ENCODE measurements at regions not wholly inside any gene's neighbourhood (a gene's known extent, or its start where the extent isn't known, plus 50 kb on each side); places are given as distances from the start of the nearest gene placed in this dataset.

GRCh38 chr7:125065546-125065945 is 135.9 kb upstream of the POT1 start:
- H3K9ac ChIP-seq (ENCODE audit: control insufficient read depth, extremely low read depth, insufficient read depth, low read length), result no peak overlapping the region
- no peak overlapping the region for H2AFZ ChIP-seq (ENCODE audit: control insufficient read depth, low read length)
- H3K4me2 ChIP-seq (ENCODE audit: control insufficient read depth, extremely low read depth, insufficient read depth, low read depth, low read length), result no peak overlapping the region
- no peaks in the 10 kb centered on the region for H3K9me3 ChIP-seq (ENCODE audit: control insufficient read depth, low read depth, low read length)
- no peaks in the 10 kb centered on the region for H4K20me1 ChIP-seq (ENCODE audit: control insufficient read depth, extremely low read depth, insufficient read depth, low read length)
- DNase-seq (ENCODE audit: low read depth, low spot score) (no peak), FAIRE-seq (no peak)
- H3K36me3 ChIP-seq (ENCODE audit: control insufficient read depth in 2 of 2, extremely low read depth in 1 of 2, insufficient read depth in 2 of 2, low read length in 2 of 2), result no peaks in the 10 kb centered on the region
- no peak overlapping the region for H3K4me3 ChIP-seq (ENCODE audit: control insufficient read depth in 2 of 3, extremely low read depth in 1 of 3, insufficient read depth in 2 of 3, low read depth in 1 of 3, low read length in 3 of 3)
- TF ChIP-seq EZH2 (IDR thresholded peaks at IDR 0.05; ENCODE audit: low read length) (no peak), CTCF (optimal IDR thresholded peaks at IDR 0.05 in 1 of 3, IDR thresholded peaks at IDR 0.05 in 1 of 3, conservative IDR thresholded peaks at IDR 0.05 in 1 of 3; ENCODE audit: extremely low read depth in 1 of 3, insufficient read depth in 2 of 3, low read length in 3 of 3) (no peak)
- no peaks in the 10 kb centered on the region for H3K27me3 ChIP-seq (ENCODE audit: control insufficient read depth, extremely low read depth, insufficient read depth, low read length)
- H3K27ac ChIP-seq (ENCODE audit: control insufficient read depth, insufficient read depth, low read length), result no peak overlapping the region
- dilution Hi-C loops (cut with MboI; ENCODE audit: extremely low pct_ligation_motif_present, low sequenced_read_pairs), result no loop called here
- peaks cover 3% of the 10 kb centered on the region for H3K4me1 ChIP-seq (ENCODE audit: control insufficient read depth, extremely low read depth, insufficient read depth, low read length)
- H3K79me2 ChIP-seq (ENCODE audit: control insufficient read depth, insufficient read depth, low read length), result no peaks in the 10 kb centered on the region
- H3K9me1 ChIP-seq (ENCODE audit: control insufficient read depth, extremely low read depth, insufficient read depth, low read length), result no peaks in the 10 kb centered on the region

- Histone ChIP-seq H3K79me2 (ENCODE audit: control insufficient read depth, insufficient read depth, low read length) (no peaks in the 10 kb centered on the region), H3K27me3 (ENCODE audit: control insufficient read depth, extremely low read depth, insufficient read depth, low read length) (no peaks in the 10 kb centered on the region), H3K4me3 (ENCODE audit: control insufficient read depth in 2 of 3, extremely low read depth in 1 of 3, insufficient read depth in 2 of 3, low read depth in 1 of 3, low read length in 3 of 3) (no peak overlapping the region), H3K9me3 (ENCODE audit: control insufficient read depth, low read depth, low read length) (no peaks in the 10 kb centered on the region), H3K36me3 (ENCODE audit: control insufficient read depth in 2 of 2, extremely low read depth in 1 of 2, insufficient read depth in 2 of 2, low read length in 2 of 2) (no peaks in the 10 kb centered on the region), H4K20me1 (ENCODE audit: control insufficient read depth, extremely low read depth, insufficient read depth, low read length) (no peaks in the 10 kb centered on the region), H3K4me2 (ENCODE audit: control insufficient read depth, extremely low read depth, insufficient read depth, low read depth, low read length) (no peak overlapping the region), H3K9me1 (ENCODE audit: control insufficient read depth, extremely low read depth, insufficient read depth, low read length) (no peaks in the 10 kb centered on the region), H3K27ac (ENCODE audit: control insufficient read depth, insufficient read depth, low read length) (no peak overlapping the region), H2AFZ (ENCODE audit: control insufficient read depth, low read length) (no peak overlapping the region), H3K9ac (ENCODE audit: control insufficient read depth, extremely low read depth, insufficient read depth, low read length) (no peak overlapping the region), H3K4me1 (ENCODE audit: control insufficient read depth, extremely low read depth, insufficient read depth, low read length) (peaks cover 3% of the 10 kb centered on the region)
- TF ChIP-seq CTCF (optimal IDR thresholded peaks at IDR 0.05 in 1 of 3, IDR thresholded peaks at IDR 0.05 in 1 of 3, conservative IDR thresholded peaks at IDR 0.05 in 1 of 3; ENCODE audit: extremely low read depth in 1 of 3, insufficient read depth in 2 of 3, low read length in 3 of 3), result no peak
- no peak for TF ChIP-seq EZH2 (IDR thresholded peaks at IDR 0.05; ENCODE audit: low read length)
- no peak for FAIRE-seq
- no peak for DNase-seq (ENCODE audit: low read depth, low spot score)
- dilution Hi-C loops (cut with MboI; ENCODE audit: extremely low pct_ligation_motif_present, low sequenced_read_pairs), result no loop called here
These were observed 135.4 kb upstream of the POT1 start for GRCh38 chr7:125065001-125065400.

All from keratinocyte (primary cell).